IMR-90 (cell line): ENCODE measurements at regions not wholly inside any gene's neighbourhood (a gene's known extent, or its start where the extent isn't known, plus 50 kb on each side); places are given as distances from the start of the nearest gene placed in this dataset.

Source experiments
- ATAC-seq: fragments of 200-7000 bp; cut with Tn5 transposase; 2 replicates; pipeline ENCODE4 v1.9.1; 2020; ENCODE audit warnings: low read depth, mild to moderate bottlenecking, moderate library complexity
- BruUV-seq: library from RNA; stranded (reverse); fragments of 400-500 nt; replicated peaks from 2 replicates; lab custom pipeline; 2021; lab: Mats Ljungman, UMichigan
- CTCF ChIA-PET: fragments of 300-600 bp; formaldehyde crosslinking; extraction: SDS; loops from one replicate; lab custom pipeline; 2021; ENCODE audit warnings: antibody characterized with exemption; lab: Yijun Ruan, JAX
- POLR2A ChIA-PET: fragments of 300-600 bp; sonication (Branson Sonifier 250); formaldehyde crosslinking; loops from one replicate; lab custom pipeline; 2022; ENCODE audit warnings: antibody characterized with exemption; ENCODE audit not compliant: unreplicated experiment; lab: Charles Lee
- DNase-seq: peaks from one replicate; pipeline ENCODE4 v3.0.0; 2013
- H2AFZ ChIP-seq: replicated peaks from 2 replicates; pipeline ENCODE3; 2013; ENCODE audit warnings: low read length, mild to moderate bottlenecking; ENCODE audit not compliant: poor library complexity
- H2AK5ac ChIP-seq: 2 replicates; pipeline ENCODE4 v1.6.1; 2013; ENCODE audit warnings: low read depth, low read length, inconsistent platforms
- H2AK9ac ChIP-seq: replicated peaks from 2 replicates; pipeline ENCODE3; 2013; ENCODE audit warnings: mild to moderate bottlenecking, low read depth, low read length, moderate library complexity; ENCODE audit not compliant: poor library complexity
- H2BK120ac ChIP-seq: 2 replicates; pipeline ENCODE4 v1.6.1; 2013; ENCODE audit warnings: low read depth, low read length, inconsistent platforms
- H2BK15ac ChIP-seq: 3 replicates; pipeline ENCODE4 v1.6.1; 2013; ENCODE audit warnings: low read depth, low read length, inconsistent platforms
- H2BK20ac ChIP-seq: 2 replicates; pipeline ENCODE4 v1.6.1; 2013; ENCODE audit warnings: low read depth, mild to moderate bottlenecking, inconsistent platforms, low read length, moderate library complexity
- H2BK5ac ChIP-seq: 2 replicates; pipeline ENCODE4 v1.6.1; 2013; ENCODE audit warnings: mild to moderate bottlenecking, low read depth, low read length, inconsistent platforms; ENCODE audit not compliant: poor library complexity, severe bottlenecking
- H3K14ac ChIP-seq: replicated peaks from 2 replicates; pipeline ENCODE4 v1.6.1; 2013; ENCODE audit warnings: low read depth, low read length, inconsistent platforms
- H3K18ac ChIP-seq: 2 replicates; pipeline ENCODE4 v1.6.1; 2013; ENCODE audit warnings: low read depth, low read length, control low read depth
- H3K23ac ChIP-seq: 2 replicates; pipeline ENCODE4 v1.6.1; 2013; ENCODE audit warnings: low read depth, low read length, inconsistent platforms
- H3K27ac ChIP-seq: 2 replicates; pipeline ENCODE4 v1.5.1; 2013; ENCODE audit warnings: mild to moderate bottlenecking, control low read depth, low read length; ENCODE audit not compliant: insufficient read depth
- H3K27me3 ChIP-seq: 2 replicates; pipeline ENCODE4 v1.6.1; 2013; ENCODE audit warnings: low read length; ENCODE audit not compliant: control insufficient read depth, insufficient read depth
- H3K36me3 ChIP-seq: 2 replicates; pipeline ENCODE4 v1.6.1; 2013; ENCODE audit warnings: low read length, mixed read lengths; ENCODE audit not compliant: control insufficient read depth, insufficient read depth
- H3K4ac ChIP-seq: 2 replicates; pipeline ENCODE4 v1.6.1; 2013; ENCODE audit warnings: low read depth, low read length, inconsistent platforms
- H3K4me1 ChIP-seq: 2 replicates; pipeline ENCODE4 v1.6.1; 2013; ENCODE audit warnings: low read length, mixed read lengths; ENCODE audit not compliant: control insufficient read depth, insufficient read depth
- H3K4me2 ChIP-seq: 2 replicates; pipeline ENCODE4 v1.6.1; 2013; ENCODE audit warnings: low read depth, mild to moderate bottlenecking, control low read depth, low read length, moderate library complexity
- H3K4me3 ChIP-seq: 2 replicates; pipeline ENCODE4 v1.5.1; 2013; ENCODE audit warnings: low read depth, mild to moderate bottlenecking, control low read depth, low read length, moderate library complexity; ENCODE audit not compliant: insufficient read depth
- H3K56ac ChIP-seq: 2 replicates; pipeline ENCODE4 v1.6.1; 2013; ENCODE audit warnings: low read length, inconsistent platforms; ENCODE audit not compliant: insufficient read depth; ENCODE audit errors: extremely low read depth
- H3K79me1 ChIP-seq, 2 experiments: 2 replicates each; pipeline ENCODE4 v1.6.1; 2013; ENCODE audit warnings: low read length in 2 of 2, inconsistent platforms in 1 of 2, low read depth in 1 of 2
- H3K9ac ChIP-seq: 2 replicates; pipeline ENCODE4 v1.6.1; 2013; ENCODE audit warnings: low read depth, low read length, control low read depth
- H3K9me1 ChIP-seq: 2 replicates; pipeline ENCODE4 v1.6.1; 2013; ENCODE audit warnings: low read length, inconsistent platforms; ENCODE audit not compliant: insufficient read depth
- H3K9me3 ChIP-seq: 2 replicates; pipeline ENCODE4 v1.6.1; 2013; ENCODE audit warnings: low read length; ENCODE audit not compliant: control insufficient read depth, insufficient read depth
- H4K20me1 ChIP-seq: 2 replicates; pipeline ENCODE4 v1.6.1; 2013; ENCODE audit warnings: low read length, inconsistent platforms; ENCODE audit not compliant: insufficient read depth
- H4K5ac ChIP-seq: 2 replicates; pipeline ENCODE4 v1.6.1; 2013; ENCODE audit warnings: mild to moderate bottlenecking, low read depth, low read length, control low read depth
- H4K8ac ChIP-seq, 2 experiments: 2 replicates each; pipeline ENCODE4 v1.6.1; 2013; ENCODE audit warnings: low read depth in 2 of 2, low read length in 2 of 2, control low read depth in 1 of 2, inconsistent platforms in 1 of 2
- H4K91ac ChIP-seq: 2 replicates; pipeline ENCODE4 v1.6.1; 2013; ENCODE audit warnings: low read depth, low read length, inconsistent platforms; ENCODE audit not compliant: insufficient read depth
- BHLHE40 ChIP-seq: fragments of 150-350 bp; IDR thresholded peaks from 2 replicates; pipeline ENCODE4 v1.6.1; 2016; ENCODE audit warnings: mild to moderate bottlenecking, low read depth, low read length
- CEBPB ChIP-seq: IDR thresholded peaks from 2 replicates; pipeline ENCODE4 v1.6.1; 2012; ENCODE audit warnings: low read depth, low read length, improper control_type of control experiment
- CTCF ChIP-seq: conservative IDR thresholded peaks from 2 replicates; pipeline ENCODE4 v1.5.1; 2012; ENCODE audit warnings: mild to moderate bottlenecking, low read depth, low read length, improper control_type of control experiment
- MAFK ChIP-seq: IDR thresholded peaks from 2 replicates; pipeline ENCODE4 v1.6.1; 2012; ENCODE audit warnings: low read depth, low read length, improper control_type of control experiment
- MAZ ChIP-seq: IDR thresholded peaks from 2 replicates; pipeline ENCODE4 v1.6.1; 2012; ENCODE audit warnings: low read depth, mild to moderate bottlenecking, low read length, improper control_type of control experiment, moderate library complexity, borderline replicate concordance
- MXI1 ChIP-seq: IDR thresholded peaks from 2 replicates; pipeline ENCODE4 v1.6.1; 2012; ENCODE audit warnings: low read depth, mild to moderate bottlenecking, low read length, moderate library complexity, borderline replicate concordance
- NFE2L2 ChIP-seq: fragments of 150-350 bp; IDR thresholded peaks from 2 replicates; pipeline ENCODE4 v1.6.1; 2016; ENCODE audit warnings: low read depth, mild to moderate bottlenecking, low read length
- POLR2A ChIP-seq: IDR thresholded peaks from 2 replicates; pipeline ENCODE4 v1.6.1; 2012; ENCODE audit warnings: mild to moderate bottlenecking, low read depth, low read length
- USF2 ChIP-seq: fragments of 150-350 bp; IDR thresholded peaks from 2 replicates; pipeline ENCODE4 v1.6.1; 2017; ENCODE audit warnings: mild to moderate bottlenecking, antibody characterized with exemption, low read length, low read depth
- WGBS, 2 experiments: methylation state at CpG; one replicate each; pipeline versions ENCODE4 v1.1.5 to v1.1.7; 2013; ENCODE audit warnings: missing lambda C conversion rate in 2 of 2; ENCODE audit not compliant: insufficient read length in 1 of 2; ENCODE audit errors: extremely low coverage in 2 of 2; 5-methylcytosine and 5-hydroxymethylcytosine counted together
- dilution Hi-C: fragments of 300-500 bp; cut with HindIII; formaldehyde crosslinking; loops from one replicate; pipeline ENCODE4 v1.14.3; 2018; ENCODE audit warnings: low sequenced_read_pairs; ENCODE audit not compliant: unreplicated experiment
- in situ Hi-C: fragments of 300-500 bp; cut with MboI; formaldehyde crosslinking; loops from 3 replicates; pipeline ENCODE4 v1.14.3; 2019; ENCODE audit warnings: low sequenced_read_pairs, inconsistent platforms, mixed read lengths
- intact Hi-C: fragments of 100-400 bp; cut with micrococcal nuclease; formaldehyde crosslinking; loops from 2 replicates; pipeline ENCODE4 v1.10.0; 2022

GRCh38 chr6:117025310-117025709 is 148.3 kb downstream of the RFX6 start:
- Histone ChIP-seq H2AK5ac (no peak overlapping the region), H3K9ac (no peak overlapping the region), H2BK5ac (no peak overlapping the region), H2AFZ (no peak overlapping the region), H4K91ac (no peak overlapping the region), H3K9me1 (no peaks in the 10 kb centered on the region), H3K4me2 (no peak overlapping the region), H2AK9ac (no peak overlapping the region), H3K79me1 (no peaks in the 10 kb centered on the region), H3K9me3 (no peaks in the 10 kb centered on the region), H3K18ac (no peak overlapping the region), H3K23ac (no peak overlapping the region), H3K4me1 (no peaks in the 10 kb centered on the region), H3K27ac (no peak overlapping the region), H2BK20ac (no peak overlapping the region), H2BK120ac (no peak overlapping the region), H4K5ac (no peak overlapping the region), H2BK15ac (no peak overlapping the region), H3K27me3 (no peaks in the 10 kb centered on the region), H3K14ac (no peak overlapping the region), H3K4ac (no peak overlapping the region), H3K56ac (no peak overlapping the region), H4K20me1 (no peaks in the 10 kb centered on the region), H3K4me3 (no peak overlapping the region), H3K36me3 (no peaks in the 10 kb centered on the region), H4K8ac (no peak overlapping the region)
- dilution Hi-C loops: no loop called here
- ChIA-PET POLR2A (no interaction called here), CTCF (no interaction called here)
- DNase-seq: no peak
- WGBS, 2 experiments: 38% methylated on average over 2 of the region's 5 CpGs; no CpG with 5 or more reads in 1 of the 2 experiments
- no TSS peak for BruUV-seq
- in situ Hi-C loops: no loop called here
- intact Hi-C loops: loop anchor here (5.0 kb wide), 1 partner anchor 187 kb away; no protein-coding TSS in a partner anchor
- no peak for ATAC-seq
- TF ChIP-seq NFE2L2: no peak
- TF ChIP-seq CTCF: no peak
- TF ChIP-seq MAZ: no peak
- no peak for TF ChIP-seq BHLHE40
- TF ChIP-seq MAFK: no peak
- TF ChIP-seq CEBPB: no peak
- no peak for TF ChIP-seq USF2
- no peak for TF ChIP-seq MXI1
- no peak for TF ChIP-seq POLR2A
